H1 (cell line): ENCODE measurements at regions not wholly inside any gene's neighbourhood (a gene's known extent, or its start where the extent isn't known, plus 50 kb on each side); places are given as distances from the start of the nearest gene placed in this dataset.

Experiments used
- CTCF ChIA-PET: fragments of 300-600 bp; sonication (Branson Sonifier 250); formaldehyde crosslinking; loops from one replicate; lab custom pipeline; 2021; ENCODE audit not compliant: partially characterized antibody; lab: Charles Lee
- POLR2A ChIA-PET: fragments of 300-600 bp; sonication (Branson Sonifier 250); formaldehyde crosslinking; loops from one replicate; lab custom pipeline; 2021; ENCODE audit warnings: inconsistent platforms; ENCODE audit not compliant: partially characterized antibody; lab: Charles Lee
- DNase-seq, 2 experiments: peaks; one replicate each; pipeline versions ENCODE4 v3.0.0 to v3.0.0-alpha.2; 2010 to 2022; ENCODE audit warnings: low spot score in 2 of 2, low read depth in 1 of 2, mixed read lengths in 1 of 2
- FAIRE-seq: peaks from 2 replicates; lab custom pipeline; 2011; peaks lifted over from hg19 to GRCh38; lab: Jason Lieb, UNC
- H2AFZ ChIP-seq: 2 replicates; pipeline ENCODE4 v1.8.1; 2012; ENCODE audit warnings: low read length, inconsistent platforms
- H2AK5ac ChIP-seq: 2 replicates; pipeline ENCODE4 v1.6.1; 2013; ENCODE audit warnings: low read depth, low read length
- H2BK120ac ChIP-seq: replicated peaks from 2 replicates; pipeline ENCODE3; 2013; ENCODE audit warnings: low read depth, low read length, inconsistent platforms
- H2BK12ac ChIP-seq: 2 replicates; pipeline ENCODE4 v1.6.1; 2013; ENCODE audit warnings: low read depth, low read length
- H2BK15ac ChIP-seq: 2 replicates; pipeline ENCODE4 v1.6.1; 2013; ENCODE audit warnings: low read length
- H2BK20ac ChIP-seq: 2 replicates; pipeline ENCODE4 v1.6.1; 2013; ENCODE audit warnings: low read length
- H2BK5ac ChIP-seq: 2 replicates; pipeline ENCODE4 v1.6.1; 2013; ENCODE audit warnings: low read depth, low read length
- H3K14ac ChIP-seq: 2 replicates; pipeline ENCODE4 v1.6.1; 2013; ENCODE audit warnings: inconsistent platforms; ENCODE audit not compliant: insufficient read length
- H3K18ac ChIP-seq: 2 replicates; pipeline ENCODE4 v1.6.1; 2013; ENCODE audit warnings: low read length; ENCODE audit errors: extremely low read depth
- H3K23ac ChIP-seq: 2 replicates; pipeline ENCODE4 v1.6.1; 2013; ENCODE audit warnings: inconsistent platforms; ENCODE audit not compliant: insufficient read length
- H3K23me2 ChIP-seq: 2 replicates; pipeline ENCODE4 v1.6.1; 2013; ENCODE audit warnings: low read depth, low read length
- H3K27ac ChIP-seq: 2 replicates; pipeline ENCODE4 v1.6.1; 2011; ENCODE audit warnings: low read depth, low read length, inconsistent platforms
- H3K27me3 ChIP-seq, 4 experiments: replicated peaks in 1 of 4; 1 replicate in 1 of 4; 2 replicates in 3 of 4; pipeline versions ENCODE4 v1.6.1 to v1.8.1; 2011 to 2013; ENCODE audit warnings: low read length in 3 of 4, mild to moderate bottlenecking in 3 of 4, inconsistent platforms in 2 of 4, mixed read lengths in 2 of 4, moderate library complexity in 1 of 4; ENCODE audit not compliant: control insufficient read depth in 3 of 4, insufficient read depth in 3 of 4; ENCODE audit errors: extremely low read depth in 1 of 4
- H3K36me3 ChIP-seq, 4 experiments: 2 replicates each; pipeline versions ENCODE4 v1.6.1 to v1.8.1; 2011 to 2013; ENCODE audit warnings: mild to moderate bottlenecking in 4 of 4, low read length in 3 of 4, moderate library complexity in 2 of 4, control low read depth in 1 of 4, inconsistent platforms in 1 of 4; ENCODE audit not compliant: insufficient read depth in 4 of 4, control insufficient read depth in 2 of 4
- H3K4ac ChIP-seq: replicated peaks from 2 replicates; pipeline ENCODE3; 2013; ENCODE audit warnings: low read length, low read depth, mixed read lengths, inconsistent platforms; ENCODE audit not compliant: insufficient read length
- H3K4me1 ChIP-seq, 4 experiments: replicated peaks in 1 of 4; 1 replicate in 1 of 4; 2 replicates in 3 of 4; pipeline versions ENCODE4 v1.6.1 to v1.8.1; 2011 to 2013; ENCODE audit warnings: low read length in 3 of 4, inconsistent platforms in 2 of 4, mixed read lengths in 1 of 4; ENCODE audit not compliant: insufficient read depth in 4 of 4, control insufficient read depth in 3 of 4
- H3K4me2 ChIP-seq, 2 experiments: 2 replicates each; pipeline versions ENCODE4 v1.6.1 to v1.8.1; 2011 to 2013; ENCODE audit warnings: low read depth in 2 of 2, low read length in 2 of 2, control low read depth in 1 of 2, inconsistent platforms in 1 of 2, mild to moderate bottlenecking in 1 of 2; ENCODE audit not compliant: insufficient read depth in 1 of 2
- H3K4me3 ChIP-seq, 4 experiments: fragments of 200-600, 300-600 bp in 1 of 4; sonication (generic), shearing (Covaris generic), sonication (Bioruptor Twin) in 1 of 4; 2 replicates each; pipeline versions ENCODE4 v1.5.1 to v1.8.1; 2011 to 2016; ENCODE audit warnings: low read length in 4 of 4, low read depth in 3 of 4, control low read depth in 2 of 4, inconsistent platforms in 2 of 4, mild to moderate bottlenecking in 2 of 4, mixed read lengths in 1 of 4, moderate library complexity in 1 of 4; ENCODE audit not compliant: insufficient read depth in 2 of 4; ENCODE audit errors: extremely low read depth in 1 of 4
- H3K56ac ChIP-seq: replicated peaks from 2 replicates; pipeline ENCODE3; 2013; ENCODE audit warnings: low read depth, mild to moderate bottlenecking, mixed read lengths, low read length, inconsistent platforms; ENCODE audit not compliant: insufficient read length
- H3K79me1 ChIP-seq: 2 replicates; pipeline ENCODE4 v1.6.1; 2013; ENCODE audit warnings: low read depth, low read length, control low read depth
- H3K79me2 ChIP-seq, 2 experiments: 2 replicates each; pipeline versions ENCODE4 v1.6.1 to v1.8.1; 2012 to 2013; ENCODE audit warnings: low read length in 2 of 2, mild to moderate bottlenecking in 2 of 2, inconsistent platforms in 1 of 2; ENCODE audit not compliant: insufficient read depth in 2 of 2, control insufficient read depth in 1 of 2
- H3K9ac ChIP-seq, 4 experiments: replicated peaks in 1 of 4; 1 replicate in 1 of 4; 2 replicates in 3 of 4; pipeline versions ENCODE4 v1.6.1 to v1.8.1; 2011 to 2013; ENCODE audit warnings: low read depth in 3 of 4, low read length in 3 of 4, control low read depth in 2 of 4, mild to moderate bottlenecking in 2 of 4, moderate library complexity in 2 of 4, inconsistent platforms in 1 of 4; ENCODE audit errors: extremely low read depth in 1 of 4
- H3K9me3 ChIP-seq, 2 experiments: 2 replicates each; pipeline versions ENCODE4 v1.6.1 to v1.8.1; 2012 to 2013; ENCODE audit warnings: mild to moderate bottlenecking in 2 of 2, moderate library complexity in 2 of 2, control low read depth in 1 of 2, inconsistent platforms in 1 of 2, low read depth in 1 of 2, low read length in 1 of 2, mixed read lengths in 1 of 2; ENCODE audit not compliant: insufficient read depth in 2 of 2
- H4K20me1 ChIP-seq, 2 experiments: replicated peaks in 1 of 2; 2 replicates each; pipeline versions ENCODE3 to v1.8.1; 2011 to 2013; ENCODE audit warnings: inconsistent platforms in 2 of 2, low read length in 2 of 2, mild to moderate bottlenecking in 1 of 2; ENCODE audit not compliant: insufficient read depth in 2 of 2, control insufficient read depth in 1 of 2
- H4K5ac ChIP-seq: 2 replicates; pipeline ENCODE4 v1.6.1; 2013; ENCODE audit warnings: low read length, low read depth, mixed read lengths, inconsistent platforms; ENCODE audit not compliant: insufficient read length
- H4K8ac ChIP-seq: 2 replicates; pipeline ENCODE4 v1.8.0; 2013; ENCODE audit warnings: mild to moderate bottlenecking, moderate library complexity, low read length, inconsistent platforms; ENCODE audit not compliant: insufficient read depth; ENCODE audit errors: extremely low read depth
- H4K91ac ChIP-seq: replicated peaks from 2 replicates; pipeline ENCODE3; 2013; ENCODE audit warnings: low read length, mixed read lengths, inconsistent platforms; ENCODE audit not compliant: insufficient read length
- CTCF ChIP-seq, 3 experiments: IDR thresholded peaks; 1 replicate in 2 of 3; 2 replicates in 1 of 3; pipeline versions ENCODE4 v1.5.1 to v1.6.1; 2011; ENCODE audit warnings: low read length in 3 of 3, mild to moderate bottlenecking in 3 of 3, inconsistent platforms in 2 of 3, low read depth in 1 of 3, moderate library complexity in 1 of 3; ENCODE audit not compliant: insufficient read depth in 1 of 3; ENCODE audit errors: control extremely low read depth in 1 of 3
- POLR2AphosphoS5 ChIP-seq: IDR thresholded peaks from 2 replicates; pipeline ENCODE4 v1.6.1; 2011; ENCODE audit warnings: low read depth, low read length
- RAD21 ChIP-seq, 2 experiments: IDR thresholded peaks in 1 of 2; conservative IDR thresholded peaks in 1 of 2; 2 replicates each; pipeline ENCODE4 v1.6.1; 2011; ENCODE audit warnings: low read depth in 2 of 2, low read length in 2 of 2, improper control_type of control experiment in 1 of 2, inconsistent platforms in 1 of 2, mild to moderate bottlenecking in 1 of 2, moderate library complexity in 1 of 2
- WGBS, 2 experiments: shearing (Covaris generic) in 1 of 2; methylation state at CpG; one replicate each; pipeline versions ENCODE4 v1.1.6 to v1.1.7; 2013 to 2015; ENCODE audit warnings: low lambda C conversion rate in 2 of 2, mixed read lengths in 2 of 2, inconsistent platforms in 1 of 2, low coverage in 1 of 2, missing lambda C conversion rate in 1 of 2; ENCODE audit not compliant: insufficient replicate concordance in 2 of 2, insufficient coverage in 1 of 2, insufficient read length in 1 of 2; ENCODE audit errors: extremely low coverage in 1 of 2, missing lambda C conversion rate in 1 of 2; 5-methylcytosine and 5-hydroxymethylcytosine counted together

- H3K9ac ChIP-seq = no peak overlapping the region
- no peak overlapping the region for H3K56ac ChIP-seq
- peak; percentile 39 to 72 for DNase-seq
- no peak overlapping the region for H2AK5ac ChIP-seq
- no peaks in the 10 kb centered on the region for H3K79me2 ChIP-seq
- H4K5ac ChIP-seq = no peak overlapping the region
- H3K4me1 ChIP-seq = peaks cover 0 to 3% (median 2%) of the 10 kb centered on the region in 4 experiments; a peak in 6 of 7 replicates
- FAIRE-seq = peak; percentile 99
- H3K27me3 ChIP-seq = no peaks in the 10 kb centered on the region
- peak overlapping the region; percentile 44; the same call in 1 of the 2 replicates for H2BK12ac ChIP-seq
- H2AFZ ChIP-seq = no peak overlapping the region
- H2BK120ac ChIP-seq = no peak overlapping the region
- no peak overlapping the region for H3K14ac ChIP-seq
- H4K8ac ChIP-seq = no peak overlapping the region
- 53% methylated on average over 8 of the region's 8 CpGs; no CpG with 5 or more reads in 1 of the 2 experiments for WGBS, 2 experiments
- H3K4me2 ChIP-seq = no peak overlapping the region
- no peak overlapping the region for H3K4me3 ChIP-seq
- no peaks in the 10 kb centered on the region for H3K9me3 ChIP-seq
- ChIA-PET POLR2A (interaction anchor here (0.6 to 0.9 kb wide), 2 partner anchors 20 to 94 kb away, joined by 3 to 4 read pairs; no protein-coding TSS in a partner anchor), CTCF (interaction anchor here (0.6 to 3.5 kb wide), 70 partner anchors 9 to 654 kb away, joined by 3 to 29 read pairs (median 4); no protein-coding TSS in a partner anchor)
- no peak overlapping the region for H2BK15ac ChIP-seq
- H4K20me1 ChIP-seq = peaks cover 0 to 2% of the 10 kb centered on the region in 2 experiments
- no peaks in the 10 kb centered on the region; the same call in 1 of the 2 replicates for H3K79me1 ChIP-seq
- H3K36me3 ChIP-seq = no peaks in the 10 kb centered on the region
- H2BK20ac ChIP-seq = no peak overlapping the region
- peak overlapping the region; percentile 10; the same call in 1 of the 2 replicates for H2BK5ac ChIP-seq
- no peak overlapping the region for H3K18ac ChIP-seq
- no peak overlapping the region for H3K4ac ChIP-seq
- no peak overlapping the region for H4K91ac ChIP-seq
- no peak overlapping the region for H3K27ac ChIP-seq
- no peaks in the 10 kb centered on the region for H3K23me2 ChIP-seq
- H3K23ac ChIP-seq = no peak overlapping the region
- TF ChIP-seq RAD21 (IDR thresholded peaks at IDR 0.05 in 1 of 2, conservative IDR thresholded peaks at IDR 0.05 in 1 of 2; ENCODE audit: low read depth in 2 of 2, low read length in 2 of 2) (peak; percentile 97 to 98), POLR2AphosphoS5 (no peak), CTCF (IDR thresholded peaks at IDR 0.05; ENCODE audit: control extremely low read depth in 1 of 3, insufficient read depth in 1 of 3, low read depth in 1 of 3, low read length in 3 of 3) (peak; percentile 91 to 99 (median 94))
Observed at GRCh38 chr19:28633319-28634018, 579.5 kb downstream of the UQCRFS1 start.
